ENCODE measurements at regions not wholly inside any gene's neighbourhood (a gene's known extent, or its start where the extent isn't known, plus 50 kb on each side); places are given as distances from the start of the nearest gene placed in this dataset.

DNA sequence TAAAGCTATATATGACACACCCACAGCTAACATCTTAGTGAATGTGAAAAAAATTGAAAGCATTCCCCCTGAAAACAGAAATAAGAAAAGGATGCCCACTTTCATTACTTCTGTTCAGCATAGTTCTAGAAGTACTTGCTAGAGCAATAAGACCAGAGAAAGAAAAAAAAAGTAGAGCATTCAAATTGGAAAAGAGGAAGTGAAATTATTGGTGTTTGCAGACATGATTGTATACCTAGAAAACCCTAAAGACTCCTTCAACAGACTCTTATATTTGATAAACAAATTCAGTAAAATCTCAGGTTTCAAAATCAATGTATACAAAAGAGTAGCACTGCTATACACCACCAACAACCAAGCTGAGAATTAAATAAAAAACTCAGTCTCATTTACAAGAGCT is 1461.0 kb downstream of the AMY1C start:
- TF ChIP-seq CTCF (IDR thresholded peaks at IDR 0.05) = no peak
- TF ChIP-seq POLR2A (IDR thresholded peaks at IDR 0.05) = no peak

All from testis (tissue), 2 donors.